GM18508 (cell line): ENCODE measurements at regions not wholly inside any gene's neighbourhood (a gene's known extent, or its start where the extent isn't known, plus 50 kb on each side); places are given as distances from the start of the nearest gene placed in this dataset.

Source experiments
- ATAC-seq: cut with Tn5 transposase; IDR thresholded peaks from one replicate; pipeline ENCODE4 v1.9.1; 2021; ENCODE audit warnings: moderate number of reproducible peaks; ENCODE audit not compliant: insufficient read depth, unreplicated experiment

DNA sequence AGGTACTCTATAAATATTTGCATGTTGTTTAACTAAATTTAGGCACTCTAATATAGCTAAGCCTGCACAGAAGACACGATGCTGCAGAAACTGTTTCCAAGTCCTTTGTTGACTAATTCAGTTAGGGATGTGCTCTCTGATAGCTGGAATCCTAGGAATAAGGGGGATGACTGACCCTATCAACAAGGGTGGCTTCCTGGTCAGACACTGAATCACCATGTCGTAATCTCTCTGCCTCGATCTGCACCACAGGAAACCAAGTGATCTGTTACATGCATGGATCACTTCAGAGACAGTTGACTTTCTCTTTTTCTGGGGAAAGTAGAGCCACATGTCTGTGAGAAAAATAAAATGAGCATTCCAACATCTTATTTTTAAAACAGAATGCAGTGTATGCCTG, 169.1 kb downstream of the GUCY2F start:
- ATAC-seq, result no peak

DNA sequence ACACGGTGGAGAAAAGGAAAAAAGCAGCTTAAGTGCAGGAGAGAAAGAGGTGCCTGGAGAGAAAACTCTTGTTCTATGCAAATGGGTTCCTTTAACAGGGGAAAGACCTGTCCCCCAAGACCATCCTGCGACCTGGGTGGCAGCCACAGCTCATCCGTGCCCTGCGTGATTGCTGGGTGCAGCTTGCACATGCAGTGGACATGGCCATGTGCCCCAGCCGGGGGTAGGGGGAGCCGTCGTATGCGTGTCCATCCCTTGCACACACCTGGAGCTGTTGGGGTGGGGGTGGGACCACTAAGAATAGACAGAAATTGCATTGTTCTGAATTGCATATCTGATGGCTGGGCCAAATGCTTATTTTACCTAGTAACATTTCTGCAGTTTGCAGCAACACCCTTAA, 171.9 kb downstream of the GUCY2F start:
- no peak for ATAC-seq

DNA sequence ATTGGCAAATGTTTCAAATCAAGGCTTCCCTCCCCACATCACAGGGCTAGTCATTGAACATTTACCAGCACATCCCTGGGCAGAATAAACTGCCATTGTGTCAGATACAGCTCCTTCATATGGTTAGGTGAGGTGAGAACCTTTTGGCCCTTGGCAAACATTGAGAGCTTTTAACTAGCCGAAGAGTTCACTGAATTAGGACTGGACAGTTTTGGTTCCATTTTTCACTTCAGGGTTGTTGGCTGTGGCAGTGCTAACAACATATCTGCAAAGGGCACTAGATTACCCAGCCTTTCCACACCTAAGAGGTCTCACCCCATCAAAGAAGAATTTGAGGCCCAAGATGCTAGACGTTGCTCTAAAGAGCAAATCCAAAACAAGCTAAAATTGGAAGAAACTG, 180.7 kb downstream of the GUCY2F start:
- no peak for ATAC-seq

DNA sequence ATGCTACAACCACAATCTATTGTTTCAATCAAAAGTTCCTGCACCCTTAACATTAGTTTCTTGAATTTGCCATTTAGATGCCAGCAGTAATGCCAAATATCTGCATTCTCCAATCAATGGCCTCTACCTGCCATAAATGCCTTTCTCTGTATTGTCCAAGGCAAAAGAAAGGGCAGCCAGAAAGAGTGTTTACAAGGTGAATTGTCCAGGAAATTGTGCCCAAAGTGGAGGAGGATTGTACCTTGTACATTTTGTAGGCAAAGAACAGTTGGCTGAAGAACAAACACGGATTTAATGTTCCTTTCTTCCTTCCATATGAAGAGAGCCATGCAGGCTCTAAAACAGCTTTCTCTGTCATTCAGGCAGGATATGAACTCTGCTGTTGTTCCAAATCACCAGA, 181.5 kb downstream of the GUCY2F start:
- ATAC-seq, result no peak

DNA sequence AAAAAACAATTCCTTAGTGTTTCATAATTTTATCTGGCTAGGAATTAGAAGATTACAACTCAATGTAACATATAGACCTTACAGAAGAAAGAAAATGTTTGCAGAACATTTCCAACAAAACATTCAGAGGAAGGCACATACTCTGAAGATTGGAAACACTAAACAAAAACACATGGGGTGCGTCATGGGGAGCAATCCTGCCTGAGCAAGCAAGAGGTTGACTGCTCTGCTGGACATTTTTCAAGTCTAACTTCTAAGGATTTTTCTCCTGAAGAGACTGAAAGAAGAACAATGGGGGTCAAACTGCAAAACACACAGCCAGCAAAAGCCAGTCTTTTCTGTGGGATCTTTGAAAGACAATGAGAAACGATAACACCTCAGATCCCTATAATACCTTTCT, 182.8 kb downstream of the GUCY2F start:
- no peak for ATAC-seq

DNA sequence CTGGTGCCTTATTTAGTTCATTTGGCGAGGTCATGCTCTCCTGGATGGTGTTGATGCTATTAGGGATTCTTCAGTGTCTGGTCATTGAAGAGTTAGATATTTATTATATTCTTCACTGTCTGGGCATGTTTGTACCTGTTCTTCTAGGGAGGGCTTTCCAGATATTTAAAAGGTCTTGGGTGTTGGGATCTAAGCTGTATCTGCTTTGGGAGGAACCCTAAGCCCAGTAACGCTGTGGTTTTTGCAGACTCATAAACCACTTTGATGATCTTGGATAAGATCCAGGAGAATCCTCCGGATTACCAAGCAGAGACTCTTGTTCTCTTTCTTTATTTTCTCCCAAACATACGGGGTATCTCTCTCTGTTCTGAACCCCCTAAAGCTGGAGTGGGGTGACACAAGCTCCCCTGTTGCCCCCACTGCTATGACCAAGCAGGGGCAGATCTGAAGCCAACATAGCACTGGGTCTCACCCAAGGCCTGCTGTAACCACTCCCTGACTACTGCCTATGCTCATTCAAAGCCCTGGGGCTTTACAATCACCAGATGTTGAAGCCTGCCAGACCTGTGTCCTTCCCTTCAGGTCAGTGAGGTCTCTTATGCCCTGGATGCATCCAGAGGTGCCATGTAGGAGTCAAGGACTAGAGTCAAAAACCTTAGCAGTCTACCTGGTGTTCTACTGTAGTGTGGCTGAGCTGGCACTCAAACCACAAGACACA, 187.6 kb downstream of the GUCY2F start:
- no peak for ATAC-seq

DNA sequence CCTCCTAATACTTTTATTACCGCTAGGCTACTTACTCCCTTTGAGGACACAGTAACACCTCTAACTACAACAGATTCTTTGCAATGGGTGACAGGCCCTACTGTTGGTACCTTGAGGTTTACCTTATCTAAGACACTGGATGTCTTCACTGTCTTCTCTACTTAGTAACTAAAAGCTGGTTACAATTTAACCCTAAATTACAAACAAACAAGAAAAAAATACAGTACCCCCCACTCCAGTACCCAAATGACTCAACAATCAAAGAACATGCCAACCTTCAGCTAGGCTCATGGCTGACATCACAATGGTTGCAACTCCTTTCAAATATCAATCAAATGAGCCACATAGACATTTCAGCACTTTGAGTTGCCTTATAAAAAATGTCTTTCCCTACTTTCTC, 198.0 kb downstream of the GUCY2F start:
- peak; percentile 46 for ATAC-seq

DNA sequence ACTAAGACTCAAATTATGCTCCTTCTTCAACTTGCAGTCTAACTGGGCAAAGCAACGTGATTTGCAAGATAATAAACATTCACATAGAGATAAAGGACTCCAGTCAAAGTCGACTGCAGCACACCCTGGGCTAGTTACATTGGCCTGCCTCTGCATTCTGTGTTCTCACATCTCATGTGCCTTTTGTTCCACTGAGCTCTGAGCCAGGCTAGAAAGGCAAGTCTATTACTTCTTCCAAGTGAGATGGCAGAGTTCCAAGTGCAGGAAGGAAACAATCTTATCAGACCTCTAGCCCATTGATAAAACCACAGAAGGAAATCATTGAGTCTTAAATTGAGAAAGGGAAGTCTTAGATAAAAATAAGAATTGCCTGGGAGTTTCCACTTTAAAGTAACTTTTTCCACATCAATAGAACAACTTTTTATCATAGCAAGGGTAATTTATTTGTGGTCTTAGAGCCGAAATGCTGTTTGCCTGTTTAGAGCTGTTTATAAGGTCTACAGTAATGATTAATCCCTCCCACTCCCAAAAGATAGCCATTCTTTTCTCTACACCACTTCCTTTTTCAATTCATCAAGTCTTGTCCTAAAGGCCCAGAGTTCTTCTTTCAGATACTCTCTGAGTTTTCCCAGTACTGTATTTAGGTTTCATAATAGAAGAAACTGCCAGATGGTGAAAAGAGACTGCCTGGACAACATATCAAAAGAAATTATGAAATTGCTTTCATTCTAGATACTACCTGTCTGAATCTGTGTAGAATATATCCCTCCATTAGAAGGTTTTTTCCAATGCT, 200.2 kb downstream of the GUCY2F start:
- ATAC-seq, result no peak

DNA sequence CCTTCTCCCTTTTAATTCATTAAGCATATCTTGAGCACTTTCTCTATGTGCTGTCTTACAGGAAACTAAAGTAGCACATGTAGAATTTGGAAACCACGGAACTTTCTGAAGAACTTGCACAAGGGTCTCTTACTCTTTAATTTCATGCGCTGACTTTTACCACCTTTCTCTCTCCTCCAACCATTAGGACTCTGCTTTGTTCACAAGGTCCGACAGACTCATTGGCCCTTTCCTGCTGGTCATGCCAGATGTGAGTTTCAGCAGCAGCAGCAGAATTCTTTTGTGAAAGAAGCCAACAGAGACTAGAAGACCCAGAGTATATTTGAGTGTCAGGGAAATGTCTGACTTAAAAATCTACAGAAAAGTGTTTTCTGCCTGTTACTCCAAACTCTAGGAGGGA, 207.1 kb downstream of the GUCY2F start:
- ATAC-seq, result no peak

DNA sequence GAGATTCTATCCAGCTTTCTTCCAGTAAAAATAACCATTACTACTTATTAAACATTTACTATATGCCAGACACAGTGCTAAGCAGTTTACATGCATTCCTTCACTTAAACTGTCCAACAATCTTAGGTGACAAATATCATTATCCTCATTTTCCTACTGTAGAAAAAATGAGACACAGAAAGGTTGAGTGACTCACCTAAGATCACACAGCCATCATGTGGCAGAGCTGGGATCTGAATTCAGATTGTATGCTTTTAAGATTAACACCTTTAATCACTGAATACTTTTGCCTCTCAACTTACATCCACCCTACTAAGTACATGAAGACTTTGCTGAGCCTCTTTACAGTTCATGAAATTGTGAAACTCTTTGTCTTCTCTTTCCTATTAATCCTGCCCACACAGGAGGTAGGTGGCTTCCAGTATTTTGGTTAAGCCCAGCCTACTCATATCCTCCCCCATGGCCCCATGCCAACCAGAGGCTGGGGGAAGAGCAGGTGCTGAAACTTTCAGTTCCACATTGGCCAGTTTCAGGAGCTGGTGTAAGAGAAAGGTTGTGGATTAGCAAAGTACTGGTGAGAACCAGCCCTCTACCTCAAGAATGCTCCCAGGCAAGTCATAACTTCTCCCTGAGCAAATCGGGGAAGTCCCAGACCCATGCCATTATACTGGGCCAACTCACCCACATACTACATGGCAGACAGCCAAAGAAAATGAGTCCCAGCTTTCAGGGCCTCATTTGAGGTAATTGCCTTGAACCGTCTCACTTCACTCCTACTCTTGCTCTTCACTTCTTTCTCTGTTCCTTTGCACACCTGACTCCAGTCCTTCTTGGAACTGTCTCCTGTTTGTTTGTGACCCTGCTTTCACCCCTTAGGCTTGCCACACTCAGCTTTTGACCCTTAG, 211.1 kb downstream of the GUCY2F start:
- ATAC-seq, result peak; percentile 89

DNA sequence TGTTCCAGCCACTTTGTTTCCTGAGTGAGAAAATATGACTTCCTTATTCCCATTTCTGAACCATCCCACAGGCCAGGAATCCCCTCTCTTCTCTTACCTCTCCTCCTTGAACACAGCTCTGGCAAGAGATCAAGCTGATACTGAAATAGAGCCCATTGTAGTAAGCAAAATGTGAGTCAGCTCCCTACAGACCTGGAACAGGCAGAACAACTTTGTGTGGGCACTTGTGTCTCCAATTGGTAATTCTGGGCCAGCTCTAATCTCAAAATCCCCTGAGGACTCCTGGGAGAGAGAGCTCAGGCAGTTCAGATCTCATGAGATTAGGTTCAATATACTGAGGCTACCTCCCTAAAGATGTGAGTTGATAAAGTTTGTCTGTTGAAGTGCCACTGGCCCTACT, 213.5 kb downstream of the GUCY2F start:
- no peak for ATAC-seq

DNA sequence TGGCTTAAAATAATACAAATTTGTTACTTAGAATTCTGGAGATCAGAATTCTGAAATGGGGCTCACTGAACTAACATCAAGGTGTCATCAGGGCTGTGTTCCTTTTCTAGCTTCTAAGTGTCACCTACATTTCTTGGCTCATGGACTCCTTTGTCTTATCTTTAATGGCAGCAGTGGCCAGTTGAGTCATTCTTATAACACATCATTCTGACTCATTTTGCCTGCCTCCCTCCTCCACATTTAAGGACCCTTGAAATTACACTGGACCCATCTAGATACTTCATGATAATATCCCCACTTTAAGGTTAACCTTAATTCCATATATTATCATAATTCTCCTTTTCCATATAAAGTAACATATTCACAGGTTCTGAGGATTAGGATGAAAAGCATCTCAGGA, 215.9 kb downstream of the GUCY2F start:
- ATAC-seq, result no peak

DNA sequence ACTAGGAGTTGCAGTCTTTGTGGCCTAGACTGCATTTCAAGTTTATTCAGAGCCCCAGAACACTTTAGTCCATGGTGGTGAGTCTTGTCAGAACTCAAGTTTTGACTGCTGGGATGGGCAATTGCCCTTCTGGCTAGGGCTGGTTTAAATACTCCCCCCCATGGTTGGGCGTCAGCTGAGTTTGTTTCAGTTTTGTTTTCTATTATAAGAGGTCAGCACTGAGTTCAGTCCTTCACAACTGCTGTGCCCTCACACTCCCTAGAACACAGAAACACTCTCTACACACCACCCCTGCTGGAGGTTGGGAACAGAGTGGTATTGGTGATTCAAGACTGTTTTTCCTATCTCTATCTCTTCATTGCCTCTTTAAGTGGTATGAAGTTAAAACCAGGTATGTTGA, 217.0 kb downstream of the GUCY2F start:
- no peak for ATAC-seq

DNA sequence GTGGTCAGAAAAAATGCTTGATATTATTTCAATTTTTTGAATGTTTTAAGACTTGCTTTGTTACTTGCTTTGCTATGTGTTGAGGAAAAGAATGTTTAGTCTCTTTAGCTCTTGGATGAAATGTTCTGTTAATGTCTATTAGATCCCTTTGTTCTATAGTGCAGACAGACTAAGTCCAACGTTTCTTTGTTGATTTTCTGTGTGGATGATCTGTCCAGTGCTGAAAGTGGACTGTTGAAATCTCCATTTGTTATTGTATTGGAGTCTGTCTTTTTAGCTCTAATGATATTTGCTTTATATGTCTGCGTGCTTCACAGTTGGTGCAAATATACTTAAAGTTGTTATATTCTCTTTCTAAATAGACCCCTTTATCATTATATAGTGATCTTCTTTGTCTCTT, 220.6 kb downstream of the GUCY2F start:
- no peak for ATAC-seq

DNA sequence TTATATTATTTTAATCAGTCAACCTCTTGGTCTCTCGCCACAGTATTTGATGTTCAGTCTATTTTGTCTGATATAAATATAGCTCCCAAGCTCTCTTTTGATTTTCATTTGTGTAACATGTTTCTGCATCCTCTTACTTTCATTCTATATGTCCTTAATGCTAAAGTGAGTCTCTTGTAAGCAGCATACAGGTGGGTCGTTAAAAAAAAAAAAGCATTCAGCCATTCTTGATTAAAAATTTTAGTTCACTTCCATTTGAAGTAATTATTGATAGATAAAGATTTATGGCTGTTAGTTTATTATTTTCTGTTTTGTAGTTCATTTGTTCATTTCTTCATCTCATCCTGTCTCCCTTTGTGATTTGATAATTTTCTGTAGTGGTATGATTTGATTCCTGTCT, 229.1 kb downstream of the GUCY2F start:
- no peak for ATAC-seq

DNA sequence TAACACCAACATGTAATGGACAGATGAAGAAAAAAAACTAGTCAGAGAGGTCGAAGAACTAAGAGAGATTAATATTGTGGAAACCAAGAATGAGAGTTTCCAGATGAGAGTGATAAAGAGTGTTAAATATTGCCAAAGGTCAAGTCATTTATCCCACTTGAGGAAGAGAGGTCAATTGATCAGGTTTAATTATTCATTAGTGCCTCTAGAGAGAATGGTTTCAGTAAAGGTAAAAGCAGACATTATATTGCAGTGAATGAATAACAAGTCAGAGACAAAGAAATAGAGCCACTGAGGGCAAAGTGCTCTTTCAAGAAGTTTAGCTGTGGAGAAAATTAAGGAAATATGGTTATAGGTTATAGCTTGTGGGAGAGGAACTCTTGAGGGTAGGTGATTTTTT, 263.1 kb downstream of the GUCY2F start:
- no peak for ATAC-seq

DNA sequence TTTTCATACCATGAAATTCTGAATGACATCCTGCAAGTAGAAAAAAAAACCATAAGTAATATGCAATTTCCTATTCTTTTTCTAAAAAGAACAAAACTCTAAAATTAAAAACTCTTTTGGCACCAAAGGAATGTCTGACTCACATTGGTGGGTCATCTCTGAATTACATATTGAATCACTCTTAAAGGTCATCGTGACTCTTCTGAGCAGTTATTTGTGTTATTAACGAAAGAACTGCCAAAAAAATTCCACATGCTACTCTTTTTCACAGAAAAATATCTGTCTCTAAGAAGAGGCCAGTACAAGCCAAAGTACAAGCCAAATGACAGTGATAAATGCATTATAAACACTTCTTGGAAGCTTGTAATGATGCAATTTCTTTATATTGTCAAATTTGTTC, 282.2 kb downstream of the GUCY2F start:
- no peak for ATAC-seq

DNA sequence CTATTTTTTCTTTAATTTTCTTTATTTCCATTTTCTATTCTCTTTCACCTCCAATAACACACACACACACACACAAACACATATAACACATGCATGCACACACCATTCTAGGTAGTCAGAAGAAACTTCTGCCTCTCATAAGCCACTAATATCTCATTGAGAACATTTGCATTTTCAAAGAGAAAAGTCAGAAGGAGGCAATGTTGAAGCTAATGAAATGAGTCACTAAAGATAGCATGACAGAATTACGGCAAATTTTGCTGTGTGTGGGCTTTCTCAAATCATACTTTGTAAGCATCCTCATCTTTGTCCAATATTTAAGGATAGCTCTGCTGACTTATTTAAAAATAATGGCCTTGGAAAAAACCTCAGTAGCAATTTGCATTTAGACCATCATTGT, 291.3 kb downstream of the GUCY2F start:
- no peak for ATAC-seq

DNA sequence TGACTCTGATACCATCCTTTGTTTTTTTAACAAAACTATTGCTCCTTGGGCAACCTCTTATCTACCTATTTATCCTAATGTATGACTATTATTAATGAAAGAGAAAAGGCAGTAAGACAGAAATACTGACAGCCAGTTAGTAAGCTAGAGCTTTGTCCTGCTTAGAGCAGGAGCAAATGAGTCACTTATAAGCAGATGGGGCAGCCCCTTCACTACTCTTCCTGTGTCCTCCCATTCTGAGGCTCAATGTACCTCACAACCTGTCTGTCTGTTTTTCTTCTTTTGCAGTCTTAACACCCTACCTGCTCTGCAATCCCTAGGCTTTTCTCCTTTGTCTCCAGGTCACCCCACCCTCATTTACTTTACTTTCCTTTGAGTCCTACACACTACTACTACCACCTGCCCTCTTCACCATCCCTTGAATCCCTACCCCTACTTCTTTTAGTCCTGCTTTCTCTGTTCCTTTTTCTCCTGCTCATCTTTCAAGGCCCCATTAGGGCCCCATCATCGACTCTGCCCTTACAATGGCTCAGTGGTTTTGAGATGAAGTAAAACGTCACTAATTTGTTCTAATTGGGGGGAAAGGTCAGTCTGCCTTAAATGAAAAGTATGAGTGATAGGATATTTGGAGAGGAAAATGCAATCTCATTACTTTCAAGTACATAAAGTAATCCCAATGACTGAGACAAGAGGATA, 294.3 kb downstream of the GUCY2F start:
- ATAC-seq, result peak; percentile 83

DNA sequence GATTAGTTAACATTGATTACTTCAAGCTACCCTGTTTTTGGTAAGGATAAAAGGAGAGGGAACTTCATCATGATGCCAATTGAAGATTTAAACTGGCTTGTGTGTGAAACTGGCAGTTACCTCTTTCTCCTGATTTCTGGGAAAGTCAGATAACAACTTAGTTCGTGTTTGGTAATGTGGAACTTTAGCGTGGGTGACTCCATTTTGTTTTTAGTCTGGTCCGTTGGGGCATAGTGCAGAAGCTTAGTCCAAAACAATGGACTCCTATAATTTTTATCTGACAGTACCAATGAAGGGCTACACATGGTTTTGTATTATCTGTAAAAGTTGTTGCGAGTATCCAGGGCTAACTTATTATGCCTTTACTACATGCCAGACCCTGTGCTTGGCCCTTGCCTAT, 294.9 kb downstream of the GUCY2F start:
- ATAC-seq, result no peak
